ENCODE measurements at regions not wholly inside any gene's neighbourhood (a gene's known extent, or its start where the extent isn't known, plus 50 kb on each side); places are given as distances from the start of the nearest gene placed in this dataset.

GRCh38 chr2:56707650-56708049, 523.9 kb downstream of the CCDC85A start:
- TF ChIP-seq EZH2phosphoT487 (IDR thresholded peaks at IDR 0.05; ENCODE audit: borderline replicate concordance, low read depth) (no peak), CTCF (IDR thresholded peaks at IDR 0.05) (no peak), RFX5 (IDR thresholded peaks at IDR 0.05; ENCODE audit: low read length) (no peak), USF1 (IDR thresholded peaks at IDR 0.05; ENCODE audit: borderline replicate concordance, low read depth) (no peak), USF2 (IDR thresholded peaks at IDR 0.05; ENCODE audit: borderline replicate concordance, low read depth, low read length) (no peak), FOXJ3 (CRISPR knock-in tag; IDR thresholded peaks at IDR 0.05) (no peak), EP300 (IDR thresholded peaks at IDR 0.05; ENCODE audit: borderline replicate concordance in 1 of 2, low read depth in 1 of 2, low read length in 1 of 2) (no peak), POLR2AphosphoS5 (IDR thresholded peaks at IDR 0.05; ENCODE audit: low read depth, low read length) (no peak), GABPA (IDR thresholded peaks at IDR 0.05; ENCODE audit: low read depth) (no peak)
